ENCODE measurements at regions not wholly inside any gene's neighbourhood (a gene's known extent, or its start where the extent isn't known, plus 50 kb on each side); places are given as distances from the start of the nearest gene placed in this dataset.

GRCh38 chr1:213617133-213617532 lies 370.6 kb upstream of the PROX1 start:
- Histone ChIP-seq H2BK15ac (ENCODE audit: low read depth, low read length) (no peak overlapping the region), H3K9me1 (ENCODE audit: insufficient read depth, low read length) (no peaks in the 10 kb centered on the region), H3K4me3 (ENCODE audit: insufficient read depth, low read depth, low read length) (no peak overlapping the region), H3K4me2 (ENCODE audit: low read depth, low read length) (no peak overlapping the region), H2BK120ac (ENCODE audit: low read depth, low read length) (no peak overlapping the region), H2AK5ac (ENCODE audit: low read depth, low read length) (no peak overlapping the region), H4K5ac (ENCODE audit: low read depth, low read length) (no peak overlapping the region), H2BK20ac (ENCODE audit: low read depth, low read length) (no peak overlapping the region), H3K23ac (ENCODE audit: low read depth, low read length) (no peak overlapping the region), H3K27me3 (ENCODE audit: control insufficient read depth, insufficient read depth, low read length) (no peaks in the 10 kb centered on the region), H3K9ac (ENCODE audit: low read depth, low read length) (no peak overlapping the region), H3K9me3 (ENCODE audit: control insufficient read depth, insufficient read depth, low read length) (peaks cover 13% of the 10 kb centered on the region), H4K8ac (ENCODE audit: low read depth in 2 of 2, low read length in 2 of 2) (no peak overlapping the region), H4K91ac (ENCODE audit: insufficient read depth, low read depth, low read length) (no peak overlapping the region), H3K27ac (ENCODE audit: insufficient read depth, low read length) (no peak overlapping the region), H2AK9ac (replicated peaks; ENCODE audit: low read depth, low read length, poor library complexity) (no peak overlapping the region), H2AFZ (replicated peaks; ENCODE audit: low read length, poor library complexity) (no peak overlapping the region), H2BK5ac (ENCODE audit: low read depth, low read length, poor library complexity, severe bottlenecking) (no peak overlapping the region), H3K56ac (ENCODE audit: extremely low read depth, insufficient read depth, low read length) (no peak overlapping the region), H3K79me1 (ENCODE audit: low read depth in 1 of 2, low read length in 2 of 2) (no peaks in the 10 kb centered on the region), H3K36me3 (ENCODE audit: control insufficient read depth, insufficient read depth, low read length) (no peaks in the 10 kb centered on the region), H3K14ac (replicated peaks; ENCODE audit: low read depth, low read length) (no peak overlapping the region), H4K20me1 (ENCODE audit: insufficient read depth, low read length) (no peaks in the 10 kb centered on the region), H3K4ac (ENCODE audit: low read depth, low read length) (no peak overlapping the region), H3K4me1 (ENCODE audit: control insufficient read depth, insufficient read depth, low read length) (no peaks in the 10 kb centered on the region), H3K18ac (ENCODE audit: low read depth, low read length) (no peak overlapping the region)
- ChIA-PET CTCF (no interaction called here), POLR2A (ENCODE audit: unreplicated experiment) (no interaction called here)
- dilution Hi-C loops (cut with HindIII; ENCODE audit: low sequenced_read_pairs, unreplicated experiment) (no loop called here), in situ Hi-C loops (cut with MboI; ENCODE audit: low sequenced_read_pairs) (no loop called here), intact Hi-C loops (cut with micrococcal nuclease) (no loop called here)
- DNase-seq, result no peak
- BruUV-seq (replicated peaks), result no TSS peak
- TF ChIP-seq FOS (IDR thresholded peaks at IDR 0.05; ENCODE audit: low read depth, low read length) (no peak), MAZ (IDR thresholded peaks at IDR 0.05; ENCODE audit: borderline replicate concordance, low read depth, low read length) (no peak), RFX5 (IDR thresholded peaks at IDR 0.05; ENCODE audit: low read depth, low read length) (no peak)
- ATAC-seq (ENCODE audit: low read depth), result no peak

Measured in IMR-90 (cell line).